ENCODE measurements at regions not wholly inside any gene's neighbourhood (a gene's known extent, or its start where the extent isn't known, plus 50 kb on each side); places are given as distances from the start of the nearest gene placed in this dataset.

GRCh38 chr5:176723440-176723839 lies 76.2 kb downstream of the TSPAN17 start:
- no peaks in the 10 kb centered on the region for H4K20me1 ChIP-seq (ENCODE audit: insufficient read depth, low read length)
- no peak for DNase-seq (ENCODE audit: insufficient read length, low spot score, missing footprints)
- no peak overlapping the region for H3K4me2 ChIP-seq (ENCODE audit: insufficient read depth, low read length)
- H3K36me3 ChIP-seq (ENCODE audit: insufficient read depth, low read length): no peaks in the 10 kb centered on the region
- H3K4me3 ChIP-seq (ENCODE audit: insufficient read depth, low read length): no peak overlapping the region
- H3K27me3 ChIP-seq (ENCODE audit: insufficient read depth, low read length): peaks cover 65% of the 10 kb centered on the region
- TF ChIP-seq CTCF (IDR thresholded peaks at IDR 0.05; ENCODE audit: extremely low read depth, low read depth, low read length): no peak
- H3K79me2 ChIP-seq (ENCODE audit: insufficient read depth, low read length): no peaks in the 10 kb centered on the region
- H3K9me3 ChIP-seq (ENCODE audit: low read depth, low read length): no peaks in the 10 kb centered on the region
- no peak overlapping the region for H3K27ac ChIP-seq (ENCODE audit: low read depth, low read length)
- no peaks in the 10 kb centered on the region for H3K4me1 ChIP-seq (ENCODE audit: insufficient read depth, low read length)
- no peak overlapping the region for H2AFZ ChIP-seq (ENCODE audit: low read length)

GRCh38 chr5:176724472-176724871 lies 77.2 kb downstream of the TSPAN17 start:
- Histone ChIP-seq H3K4me1 (ENCODE audit: insufficient read depth, low read length) (no peaks in the 10 kb centered on the region), H3K4me2 (ENCODE audit: insufficient read depth, low read length) (no peak overlapping the region), H4K20me1 (ENCODE audit: insufficient read depth, low read length) (no peaks in the 10 kb centered on the region), H3K36me3 (ENCODE audit: insufficient read depth, low read length) (no peaks in the 10 kb centered on the region), H3K4me3 (ENCODE audit: insufficient read depth, low read length) (no peak overlapping the region), H3K27me3 (ENCODE audit: insufficient read depth, low read length) (peaks cover 56% of the 10 kb centered on the region), H3K9me3 (ENCODE audit: low read depth, low read length) (no peaks in the 10 kb centered on the region), H2AFZ (ENCODE audit: low read length) (no peak overlapping the region), H3K27ac (ENCODE audit: low read depth, low read length) (no peak overlapping the region), H3K79me2 (ENCODE audit: insufficient read depth, low read length) (no peaks in the 10 kb centered on the region)
- no peak for DNase-seq (ENCODE audit: insufficient read length, low spot score, missing footprints)
- no peak for TF ChIP-seq CTCF (IDR thresholded peaks at IDR 0.05; ENCODE audit: extremely low read depth, low read depth, low read length)

- DNase-seq (ENCODE audit: insufficient read length, low spot score, missing footprints): no peak
- no peak overlapping the region for H2AFZ ChIP-seq (ENCODE audit: low read length)
- no peak for TF ChIP-seq CTCF (IDR thresholded peaks at IDR 0.05; ENCODE audit: extremely low read depth, low read depth, low read length)
Measured at GRCh38 chr5:176725521-176726280, 78.4 kb downstream of the TSPAN17 start.

GRCh38 chr5:176726746-176727527 lies 79.7 kb downstream of the TSPAN17 start:
- H3K27ac ChIP-seq (ENCODE audit: low read depth, low read length): no peak overlapping the region
- no peaks in the 10 kb centered on the region for H3K4me1 ChIP-seq (ENCODE audit: insufficient read depth, low read length)
- H3K9me3 ChIP-seq (ENCODE audit: low read depth, low read length): peaks cover 3% of the 10 kb centered on the region
- no peak for DNase-seq (ENCODE audit: insufficient read length, low spot score, missing footprints)
- H2AFZ ChIP-seq (ENCODE audit: low read length): no peak overlapping the region
- no peak overlapping the region for H3K4me2 ChIP-seq (ENCODE audit: insufficient read depth, low read length)
- H3K79me2 ChIP-seq (ENCODE audit: insufficient read depth, low read length): no peaks in the 10 kb centered on the region
- no peak overlapping the region for H3K4me3 ChIP-seq (ENCODE audit: insufficient read depth, low read length)
- H3K27me3 ChIP-seq (ENCODE audit: insufficient read depth, low read length): peaks cover 60% of the 10 kb centered on the region
- H3K36me3 ChIP-seq (ENCODE audit: insufficient read depth, low read length): no peaks in the 10 kb centered on the region
- no peaks in the 10 kb centered on the region for H4K20me1 ChIP-seq (ENCODE audit: insufficient read depth, low read length)
- no peak for TF ChIP-seq CTCF (IDR thresholded peaks at IDR 0.05; ENCODE audit: extremely low read depth, low read depth, low read length)

More at GRCh38 chr5:176725521-176726280, 78.4 kb downstream of the TSPAN17 start:
- Histone ChIP-seq H3K36me3 (ENCODE audit: insufficient read depth, low read length) (no peaks in the 10 kb centered on the region), H3K4me1 (ENCODE audit: insufficient read depth, low read length) (no peaks in the 10 kb centered on the region), H4K20me1 (ENCODE audit: insufficient read depth, low read length) (no peaks in the 10 kb centered on the region), H3K27me3 (ENCODE audit: insufficient read depth, low read length) (peaks cover 54% of the 10 kb centered on the region), H3K4me3 (ENCODE audit: insufficient read depth, low read length) (no peak overlapping the region), H3K4me2 (ENCODE audit: insufficient read depth, low read length) (no peak overlapping the region), H3K27ac (ENCODE audit: low read depth, low read length) (no peak overlapping the region), H3K9me3 (ENCODE audit: low read depth, low read length) (peaks cover under 1% of the 10 kb centered on the region), H3K79me2 (ENCODE audit: insufficient read depth, low read length) (no peaks in the 10 kb centered on the region)

Data from osteoblast (primary cell).